ENCODE measurements at regions not wholly inside any gene's neighbourhood (a gene's known extent, or its start where the extent isn't known, plus 50 kb on each side); places are given as distances from the start of the nearest gene placed in this dataset.

GRCh38 chr4:11183356-11183740 is 245.3 kb downstream of the HS3ST1 start:
- H4K91ac ChIP-seq (ENCODE audit: insufficient read depth, low read depth, low read length), result no peak overlapping the region
- H4K5ac ChIP-seq (ENCODE audit: low read depth, low read length), result no peak overlapping the region
- H3K79me1 ChIP-seq (ENCODE audit: low read depth in 1 of 2, low read length in 2 of 2), result no peaks in the 10 kb centered on the region
- no peaks in the 10 kb centered on the region for H3K9me1 ChIP-seq (ENCODE audit: insufficient read depth, low read length)
- no peaks in the 10 kb centered on the region for H3K27me3 ChIP-seq (ENCODE audit: control insufficient read depth, insufficient read depth, low read length)
- H2AFZ ChIP-seq (replicated peaks; ENCODE audit: low read length, poor library complexity), result no peak overlapping the region
- H4K8ac ChIP-seq (ENCODE audit: low read depth in 2 of 2, low read length in 2 of 2), result no peak overlapping the region
- TF ChIP-seq SMC3 (IDR thresholded peaks at IDR 0.05; ENCODE audit: low read depth, low read length) (no peak), BHLHE40 (IDR thresholded peaks at IDR 0.05; ENCODE audit: low read depth, low read length) (no peak), MAZ (IDR thresholded peaks at IDR 0.05; ENCODE audit: borderline replicate concordance, low read depth, low read length) (no peak), USF2 (IDR thresholded peaks at IDR 0.05; ENCODE audit: low read depth, low read length) (no peak), MAFK (IDR thresholded peaks at IDR 0.05; ENCODE audit: low read depth, low read length) (no peak), CEBPB (IDR thresholded peaks at IDR 0.05; ENCODE audit: low read depth, low read length) (no peak), MXI1 (IDR thresholded peaks at IDR 0.05; ENCODE audit: borderline replicate concordance, low read depth, low read length) (no peak), RFX5 (IDR thresholded peaks at IDR 0.05; ENCODE audit: low read depth, low read length) (no peak), ELK1 (IDR thresholded peaks at IDR 0.05; ENCODE audit: borderline replicate concordance, low read depth, low read length) (no peak), CHD1 (IDR thresholded peaks at IDR 0.05; ENCODE audit: low read depth, low read length) (no peak), POLR2A (IDR thresholded peaks at IDR 0.05; ENCODE audit: low read depth, low read length) (no peak), NFE2L2 (IDR thresholded peaks at IDR 0.05; ENCODE audit: low read depth, low read length) (no peak)
- no peaks in the 10 kb centered on the region for H3K4me1 ChIP-seq (ENCODE audit: control insufficient read depth, insufficient read depth, low read length)
- intact Hi-C loops (cut with micrococcal nuclease) (no loop called here), in situ Hi-C loops (cut with MboI; ENCODE audit: low sequenced_read_pairs) (no loop called here), dilution Hi-C loops (cut with HindIII; ENCODE audit: low sequenced_read_pairs, unreplicated experiment) (no loop called here)
- no peak overlapping the region for H3K23ac ChIP-seq (ENCODE audit: low read depth, low read length)
- H3K27ac ChIP-seq (ENCODE audit: insufficient read depth, low read length), result no peak overlapping the region
- ChIA-PET CTCF (interaction anchor here (0.5 to 1.2 kb wide), 2 partner anchors 9 to 602 kb away, joined by 3 to 6 read pairs; no protein-coding TSS in a partner anchor), POLR2A (ENCODE audit: unreplicated experiment) (no interaction called here)
- BruUV-seq (replicated peaks), result no TSS peak
- no peak overlapping the region for H2BK120ac ChIP-seq (ENCODE audit: low read depth, low read length)
- H2BK15ac ChIP-seq (ENCODE audit: low read depth, low read length), result no peak overlapping the region
- no peak overlapping the region for H3K56ac ChIP-seq (ENCODE audit: extremely low read depth, insufficient read depth, low read length)
- no peak overlapping the region for H3K18ac ChIP-seq (ENCODE audit: low read depth, low read length)
- ATAC-seq (ENCODE audit: low read depth), result no peak
- no CpG with 5 or more reads among the region's 2 CpGs for WGBS, 2 experiments (ENCODE audit: extremely low coverage in 2 of 2, insufficient read length in 1 of 2)
- H3K9ac ChIP-seq (ENCODE audit: low read depth, low read length), result no peak overlapping the region
- no peak for DNase-seq
- H3K4ac ChIP-seq (ENCODE audit: low read depth, low read length), result no peak overlapping the region
- no peak overlapping the region for H2AK5ac ChIP-seq (ENCODE audit: low read depth, low read length)
- no peak overlapping the region for H2BK20ac ChIP-seq (ENCODE audit: low read depth, low read length)
- no peak overlapping the region for H3K4me3 ChIP-seq (ENCODE audit: insufficient read depth, low read depth, low read length)
- H2AK9ac ChIP-seq (replicated peaks; ENCODE audit: low read depth, low read length, poor library complexity), result no peak overlapping the region
- no peak overlapping the region for H2BK5ac ChIP-seq (ENCODE audit: low read depth, low read length, poor library complexity, severe bottlenecking)
- H3K9me3 ChIP-seq (ENCODE audit: control insufficient read depth, insufficient read depth, low read length), result peaks cover 4% of the 10 kb centered on the region; the same call in 1 of the 2 replicates
- H3K14ac ChIP-seq (replicated peaks; ENCODE audit: low read depth, low read length), result no peak overlapping the region
- no peaks in the 10 kb centered on the region for H4K20me1 ChIP-seq (ENCODE audit: insufficient read depth, low read length)
- no peak overlapping the region for H3K4me2 ChIP-seq (ENCODE audit: low read depth, low read length)
- H3K36me3 ChIP-seq (ENCODE audit: control insufficient read depth, insufficient read depth, low read length), result no peaks in the 10 kb centered on the region

All from IMR-90 (cell line).